Motor neuron (in vitro differentiated cells): ENCODE measurements at regions not wholly inside any gene's neighbourhood (a gene's known extent, or its start where the extent isn't known, plus 50 kb on each side); places are given as distances from the start of the nearest gene placed in this dataset.

Source experiments
- ATAC-seq, 8 experiments: fragments of 200-7000 bp; cut with Tn5 transposase; replicated peaks in 6 of 8; 2 replicates each; pipeline ENCODE4 v1.8.0; 2021; ENCODE audit warnings: mild to moderate bottlenecking in 8 of 8, moderate library complexity in 8 of 8
- H3K27ac ChIP-seq, 2 donors: fragments of 250-450 bp; sonication (Bioruptor Pico); 2 replicates each; pipeline ENCODE4 v1.9.0; 2021; ENCODE audit warnings: antibody characterized with exemption in 2 of 2, mild to moderate bottlenecking in 2 of 2, moderate library complexity in 1 of 2
- H3K4me1 ChIP-seq, 2 donors: fragments of 250-450 bp; sonication (Bioruptor Pico); replicated peaks in 1 of 2; 2 replicates each; pipeline ENCODE4 v1.6.1; 2021; ENCODE audit warnings: antibody characterized with exemption in 2 of 2, mild to moderate bottlenecking in 2 of 2, moderate library complexity in 1 of 2
- H3K4me3 ChIP-seq, 5 donors: fragments of 250-450 bp; sonication (Bioruptor Pico); 2 replicates each; pipeline ENCODE4 v1.9.0; 2021; ENCODE audit warnings: antibody characterized with exemption in 5 of 5, mild to moderate bottlenecking in 5 of 5, moderate library complexity in 4 of 5
- WGBS, 10 experiments: fragments of 450-650 bp; shearing (Covaris generic); methylation state at CpG; one replicate each; pipeline ENCODE4 v1.0.0; 2022; 5-methylcytosine and 5-hydroxymethylcytosine counted together
- in situ Hi-C, 9 experiments: fragments of 400-800 bp; cut with MboI; loops; one replicate each; pipeline ENCODE4 v1.15.0; 2021; ENCODE audit warnings: low sequenced_read_pairs in 9 of 9, low pct_unique_long_range_greater_than_20kb in 2 of 9; ENCODE audit not compliant: unreplicated experiment in 9 of 9

DNA sequence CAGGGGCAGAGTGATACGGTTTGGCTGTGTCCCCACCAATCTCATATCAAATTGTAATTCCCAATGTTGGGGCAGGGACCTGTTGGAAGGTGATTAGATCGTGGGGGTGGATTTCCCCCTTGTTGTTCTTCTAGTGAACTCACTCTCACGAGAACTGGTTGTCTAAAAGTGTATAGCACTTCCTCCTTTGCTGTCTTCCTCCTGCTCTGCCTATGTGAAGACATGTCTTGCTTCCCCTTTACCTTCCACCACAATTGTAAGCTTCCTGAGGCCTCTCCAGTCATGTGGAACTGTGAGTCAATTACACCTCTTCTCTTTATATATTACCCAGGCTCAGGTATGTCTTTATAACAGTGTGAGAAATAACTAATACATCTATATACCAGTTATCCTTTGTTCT, 706.4 kb upstream of the KLHL1 start:
- no peak for ATAC-seq
- Histone ChIP-seq H3K27ac (no peak overlapping the region), H3K4me1 (no peaks in the 10 kb centered on the region), H3K4me3 (no peak overlapping the region)
- in situ Hi-C loops, result no loop called here
- WGBS, 10 experiments, result 0 to 100% (median 67%) methylated on average over 1 to 3 of the region's 3 CpGs; no CpG with 5 or more reads in 2 of the 10 experiments

DNA sequence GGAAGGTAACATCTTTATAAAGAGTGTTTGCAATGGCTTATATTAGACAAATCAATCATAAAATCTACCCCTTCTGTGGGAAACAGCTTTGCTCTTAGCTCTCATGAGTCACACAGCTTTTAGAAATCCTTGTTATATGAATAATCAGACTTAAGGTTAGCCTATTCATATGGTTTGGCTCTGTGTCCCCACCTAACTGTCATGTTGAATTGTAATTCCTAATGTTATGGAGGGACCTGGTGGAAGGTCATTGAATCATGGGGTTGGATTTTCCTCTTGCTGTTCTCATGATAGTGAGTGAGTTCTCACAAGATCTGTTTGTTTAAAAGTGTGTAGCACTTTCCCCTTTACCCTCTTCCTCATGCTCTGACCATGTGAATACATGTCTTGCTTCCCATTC, 704.2 kb upstream of the KLHL1 start:
- ATAC-seq, result no peak
- Histone ChIP-seq H3K27ac (no peak overlapping the region), H3K4me1 (no peaks in the 10 kb centered on the region), H3K4me3 (no peak overlapping the region)
- in situ Hi-C loops, result no loop called here

DNA sequence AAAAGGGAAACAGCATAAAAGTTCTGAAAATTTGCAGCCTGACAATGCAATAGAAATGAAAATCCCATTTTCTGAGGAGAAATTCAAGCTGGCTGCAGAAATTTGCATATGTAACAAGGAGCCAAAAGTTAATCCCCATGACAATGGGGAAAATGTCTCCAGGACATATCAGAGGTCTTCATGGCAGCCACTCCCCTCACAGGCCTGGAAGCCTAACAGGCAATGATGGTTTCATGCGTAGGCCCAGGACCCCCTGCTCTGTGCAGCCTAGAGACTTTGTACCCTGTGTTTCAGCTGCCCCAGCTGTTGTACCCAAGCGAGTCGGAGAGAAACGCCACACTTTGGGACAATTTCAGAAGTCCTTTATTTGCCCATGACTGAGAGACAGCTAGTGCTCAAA, 701.3 kb upstream of the KLHL1 start:
- WGBS, 10 experiments, result 16 to 90% (median 63%) methylated on average over 2 to 4 of the region's 4 CpGs; no CpG with 5 or more reads in 2 of the 10 experiments
- no peak overlapping the region for H3K4me3 ChIP-seq
- in situ Hi-C loops, result no loop called here
- H3K4me1 ChIP-seq, result no peaks in the 10 kb centered on the region
- ATAC-seq, result no peak
- no peak overlapping the region for H3K27ac ChIP-seq

DNA sequence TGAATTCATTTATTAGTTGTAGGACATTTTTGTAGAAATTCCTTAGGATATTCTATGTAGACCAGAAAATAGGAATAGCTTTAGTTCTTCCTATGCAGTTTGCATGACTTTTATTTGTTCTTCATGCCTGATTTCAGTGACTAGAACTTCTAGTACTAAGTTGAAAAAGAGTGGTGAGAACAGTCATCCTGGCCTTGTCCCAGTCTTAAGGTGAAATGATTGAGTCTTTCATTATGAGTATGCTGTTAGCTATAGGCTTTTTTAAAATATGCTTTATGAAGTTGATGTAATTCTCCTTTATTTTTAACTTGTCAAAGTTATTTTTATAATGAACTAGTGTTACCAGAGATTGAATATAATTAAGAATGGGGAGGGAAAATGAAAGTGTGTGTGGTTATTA, 690.1 kb upstream of the KLHL1 start:
- in situ Hi-C loops, result no loop called here
- no peak overlapping the region for H3K4me3 ChIP-seq
- no peak overlapping the region for H3K27ac ChIP-seq
- ATAC-seq, result no peak
- no peaks in the 10 kb centered on the region for H3K4me1 ChIP-seq

DNA sequence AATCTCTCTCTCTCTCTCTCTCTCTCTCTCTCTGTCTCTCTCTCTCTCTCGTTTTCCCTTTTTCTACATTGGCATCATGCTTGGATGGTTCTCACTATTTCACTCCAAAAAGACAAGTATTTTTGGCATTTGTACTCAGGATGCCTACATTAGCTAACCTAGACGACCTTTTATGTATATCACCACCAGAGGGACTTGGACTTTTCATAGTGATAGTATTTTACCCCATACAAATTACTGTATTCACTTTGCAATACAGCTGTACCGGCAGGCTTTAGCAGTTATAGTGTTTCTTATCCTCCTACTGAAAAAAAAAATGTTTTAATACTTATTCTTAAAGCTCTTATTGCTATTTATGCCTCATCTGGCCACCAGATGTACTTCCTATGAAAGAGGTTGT, 687.2 kb upstream of the KLHL1 start:
- 0 to 89% (median 50%) methylated on average over 1 to 3 of the region's 3 CpGs; no CpG with 5 or more reads in 1 of the 10 experiments for WGBS, 10 experiments
- no peaks in the 10 kb centered on the region for H3K4me1 ChIP-seq
- in situ Hi-C loops, result no loop called here
- H3K27ac ChIP-seq, result no peak overlapping the region
- H3K4me3 ChIP-seq, result no peak overlapping the region
- ATAC-seq, result no peak

DNA sequence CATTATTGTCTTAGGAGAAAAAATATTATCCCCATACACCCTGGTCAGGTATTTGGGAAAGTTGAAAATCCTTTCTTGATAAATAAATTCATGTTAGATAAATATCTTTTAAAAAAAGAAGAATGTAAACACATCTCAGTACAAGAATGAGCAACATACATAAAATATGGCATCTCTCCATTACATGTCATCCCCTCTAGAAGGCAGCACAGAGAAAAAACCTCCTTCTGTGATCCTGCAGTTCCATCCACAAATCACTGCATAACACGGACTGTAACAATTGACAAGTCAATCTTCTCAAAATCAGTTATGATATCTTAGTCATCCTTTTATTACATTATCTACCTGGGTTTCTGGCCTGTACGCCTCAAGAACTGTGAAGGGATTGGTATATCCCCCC, 683.9 kb upstream of the KLHL1 start:
- Histone ChIP-seq H3K27ac (no peak overlapping the region), H3K4me3 (no peak overlapping the region), H3K4me1 (peaks cover 3 to 6% of the 10 kb centered on the region in 2 donors)
- 0 to 100% (median 88%) methylated on average over 1 to 2 of the region's 2 CpGs; no CpG with 5 or more reads in 3 of the 10 experiments for WGBS, 10 experiments
- ATAC-seq, result peak in 1 of 8 experiments; percentile 26
- in situ Hi-C loops, result no loop called here

DNA sequence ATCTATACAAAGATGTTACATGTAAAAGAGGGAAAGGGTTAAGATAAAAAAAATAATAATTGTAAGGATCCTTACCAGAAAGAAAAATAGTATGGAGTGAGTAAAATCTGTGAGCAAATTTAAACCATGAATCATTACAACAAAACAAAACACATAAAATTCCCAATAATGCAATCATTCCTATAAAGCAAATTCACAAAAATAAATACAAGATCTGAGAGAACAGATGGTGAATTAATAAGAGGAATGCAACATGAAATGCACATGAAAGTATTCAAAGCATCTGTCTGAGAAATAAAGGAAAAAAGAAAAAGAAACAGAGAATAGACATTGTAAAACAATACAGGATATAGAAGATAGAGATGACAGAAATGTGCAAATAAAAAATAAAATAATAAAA, 681.5 kb upstream of the KLHL1 start:
- Histone ChIP-seq H3K27ac (no peak overlapping the region), H3K4me1 (peaks cover 7 to 20% of the 10 kb centered on the region in 2 donors), H3K4me3 (no peak overlapping the region)
- in situ Hi-C loops, result no loop called here
- no peak for ATAC-seq

DNA sequence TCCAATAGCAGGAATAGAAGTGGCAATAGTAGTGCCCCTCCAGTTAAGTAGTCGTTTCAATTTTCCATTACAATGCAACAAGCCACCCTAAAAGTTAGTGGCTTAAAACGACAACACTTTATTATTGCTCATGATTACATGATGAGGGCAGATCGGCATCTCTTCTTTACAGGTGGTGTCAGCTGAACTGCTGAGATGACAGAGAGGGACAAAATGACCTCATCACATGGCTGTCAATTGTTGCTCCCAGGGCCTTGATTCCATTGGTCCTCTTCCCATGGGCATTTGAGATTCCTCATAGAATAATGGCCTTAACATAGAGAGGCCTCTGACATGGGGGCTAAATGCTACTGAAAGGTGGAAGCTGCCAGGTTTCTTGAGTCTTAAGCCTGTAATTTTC, 679.8 kb upstream of the KLHL1 start:
- peak in 4 of 8 experiments; percentile 13 to 55 (median 20) for ATAC-seq
- in situ Hi-C loops, result no loop called here
- H3K27ac ChIP-seq, result no peak overlapping the region
- peak overlapping the region in 1 of 5 donors; percentile 13 for H3K4me3 ChIP-seq
- WGBS, 10 experiments, result 7 to 100% (median 67%) methylated on average over 1 to 3 of the region's 3 CpGs; no CpG with 5 or more reads in 4 of the 10 experiments
- H3K4me1 ChIP-seq, result peaks cover 17 to 32% of the 10 kb centered on the region in 2 donors

DNA sequence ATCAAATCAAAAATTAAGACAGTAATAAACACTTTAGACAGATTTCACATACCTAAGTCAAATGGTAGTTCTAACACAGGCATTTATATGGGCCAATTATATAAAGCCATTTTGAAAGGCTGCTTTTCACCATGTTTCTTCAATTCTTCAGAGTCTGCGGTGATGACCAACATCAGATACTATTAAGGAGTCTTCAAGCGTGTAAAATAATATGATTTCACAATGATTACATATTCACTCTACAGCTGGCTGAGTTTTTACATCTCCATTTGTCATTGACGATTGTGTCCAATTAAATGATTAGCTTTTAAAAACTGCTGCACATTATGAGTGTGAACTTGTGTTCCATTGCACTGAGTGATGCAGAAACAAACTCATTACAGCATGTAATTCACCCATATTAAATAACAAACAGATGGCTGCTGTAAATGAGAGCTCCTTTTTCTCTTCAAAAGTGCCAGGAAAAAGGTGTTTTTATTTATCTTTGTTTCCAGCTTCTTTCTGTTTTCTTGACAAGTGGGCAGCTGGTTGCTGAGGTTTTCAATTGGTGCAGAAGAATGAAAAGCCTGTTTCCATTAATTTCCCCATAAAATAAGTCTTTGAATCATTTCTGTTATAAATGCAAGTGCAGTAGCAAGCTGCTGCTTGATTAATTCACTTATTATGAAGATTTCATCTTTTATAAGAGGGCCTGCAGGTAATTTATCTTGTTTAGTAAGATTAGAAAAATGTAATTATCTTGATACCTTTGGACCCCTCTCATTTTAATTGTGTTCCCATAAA, 676.1 kb upstream of the KLHL1 start:
- peak overlapping the region in 1 of 2 donors; percentile 20 for H3K27ac ChIP-seq
- H3K4me3 ChIP-seq, result no peak overlapping the region
- peaks cover 17 to 35% of the 10 kb centered on the region in 2 donors for H3K4me1 ChIP-seq
- 0 to 60% (median 28%) methylated on average over 2 to 3 of the region's 3 CpGs; no CpG with 5 or more reads in 3 of the 10 experiments for WGBS, 10 experiments
- peak in 5 of 8 experiments; percentile 84 to 90 (median 86) for ATAC-seq
- in situ Hi-C loops, result no loop called here

DNA sequence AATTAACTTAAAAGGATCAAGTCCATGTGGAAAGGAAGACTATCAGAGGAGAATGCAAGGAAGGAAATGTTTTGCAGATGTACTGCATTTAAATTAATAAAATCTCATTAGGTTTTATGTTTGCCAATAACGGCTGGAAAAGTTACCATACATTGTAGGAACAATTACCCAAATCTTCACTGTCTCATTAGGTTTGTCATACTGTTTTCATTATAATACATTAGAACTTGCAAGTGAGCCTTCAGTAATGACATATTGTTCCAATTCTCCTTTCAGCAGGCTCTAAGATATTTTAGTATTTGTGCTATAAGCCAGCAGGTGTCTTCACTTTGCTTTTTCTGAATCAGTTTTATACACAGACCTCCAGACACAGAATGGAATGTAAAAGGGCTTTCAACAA, 661.6 kb upstream of the KLHL1 start:
- WGBS, 10 experiments, result 0 to 83% (median 11%) methylated on average over 1 of the region's 1 CpG; no CpG with 5 or more reads in 3 of the 10 experiments
- no peak for ATAC-seq
- H3K4me3 ChIP-seq, result no peak overlapping the region
- H3K4me1 ChIP-seq, result peaks cover 0 to 4% of the 10 kb centered on the region in 2 donors
- in situ Hi-C loops, result no loop called here
- H3K27ac ChIP-seq, result no peak overlapping the region

DNA sequence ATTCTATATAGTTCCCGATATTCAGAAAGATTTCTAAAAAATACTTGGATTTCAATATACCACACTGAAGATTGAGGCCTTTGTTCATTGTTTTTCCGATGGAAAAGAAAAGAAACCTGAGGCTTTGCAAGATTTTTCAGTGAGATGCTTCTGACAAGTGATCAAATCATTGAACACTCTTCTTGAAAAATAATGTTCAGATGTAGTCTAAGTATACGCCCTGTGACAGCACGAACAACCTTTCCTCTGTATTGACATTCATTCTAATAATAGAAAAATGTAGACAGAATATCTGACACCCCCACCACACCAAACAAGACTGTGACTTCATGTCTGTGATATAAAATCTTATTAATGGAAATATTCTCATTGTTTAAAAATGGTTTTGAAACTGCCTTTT, 650.7 kb upstream of the KLHL1 start:
- Histone ChIP-seq H3K4me1 (peaks cover 0 to 4% of the 10 kb centered on the region in 2 donors), H3K27ac (no peak overlapping the region), H3K4me3 (no peak overlapping the region)
- no peak for ATAC-seq
- in situ Hi-C loops, result no loop called here
- WGBS, 10 experiments, result 3 to 95% (median 76%) methylated on average over 2 to 4 of the region's 4 CpGs; no CpG with 5 or more reads in 1 of the 10 experiments

DNA sequence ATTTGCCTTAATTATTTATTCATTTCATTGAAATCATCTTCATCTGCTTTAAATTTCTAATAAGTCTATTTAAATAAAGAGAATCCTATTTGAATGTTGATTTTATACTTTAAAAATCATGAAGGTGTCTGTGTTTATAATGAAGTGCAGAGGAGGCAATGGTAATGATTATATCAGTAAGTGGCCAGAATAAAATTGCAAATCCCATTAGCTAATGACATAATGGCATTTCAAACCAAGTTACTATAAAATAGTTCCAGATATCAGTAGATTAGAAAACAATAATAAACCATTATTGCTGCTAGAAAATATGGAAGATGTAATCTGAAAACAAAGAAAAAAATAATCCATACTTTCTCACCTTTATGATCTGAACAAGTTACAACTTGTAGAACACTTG, 647.8 kb upstream of the KLHL1 start:
- Histone ChIP-seq H3K4me3 (no peak overlapping the region), H3K27ac (no peak overlapping the region), H3K4me1 (peaks cover 0 to 4% of the 10 kb centered on the region in 2 donors)
- in situ Hi-C loops, result no loop called here
- ATAC-seq, result no peak

DNA sequence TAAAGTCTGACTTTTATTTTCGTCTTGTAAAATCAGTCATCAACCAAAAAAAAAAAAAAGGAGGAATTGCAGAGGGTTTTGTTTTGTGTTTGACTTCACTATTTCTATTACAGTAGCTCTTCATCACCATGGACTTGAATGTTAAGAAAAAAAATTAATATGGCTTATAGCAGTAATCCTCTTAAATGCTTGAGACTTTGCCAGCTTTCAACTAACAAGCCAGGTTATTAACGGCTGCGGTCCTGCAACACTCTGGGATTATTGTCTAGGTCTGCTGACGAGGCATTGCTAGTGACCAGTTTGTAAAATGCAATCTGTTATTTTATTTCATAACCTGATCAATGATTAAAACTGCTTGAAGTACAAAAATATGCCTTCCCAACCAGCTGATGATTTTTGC, 647.2 kb upstream of the KLHL1 start:
- in situ Hi-C loops, result no loop called here
- Histone ChIP-seq H3K4me3 (no peak overlapping the region), H3K27ac (no peak overlapping the region), H3K4me1 (peaks cover 0 to 4% of the 10 kb centered on the region in 2 donors)
- no peak for ATAC-seq
- 0 to 100% (median 74%) methylated on average over 1 to 4 of the region's 4 CpGs for WGBS, 10 experiments

DNA sequence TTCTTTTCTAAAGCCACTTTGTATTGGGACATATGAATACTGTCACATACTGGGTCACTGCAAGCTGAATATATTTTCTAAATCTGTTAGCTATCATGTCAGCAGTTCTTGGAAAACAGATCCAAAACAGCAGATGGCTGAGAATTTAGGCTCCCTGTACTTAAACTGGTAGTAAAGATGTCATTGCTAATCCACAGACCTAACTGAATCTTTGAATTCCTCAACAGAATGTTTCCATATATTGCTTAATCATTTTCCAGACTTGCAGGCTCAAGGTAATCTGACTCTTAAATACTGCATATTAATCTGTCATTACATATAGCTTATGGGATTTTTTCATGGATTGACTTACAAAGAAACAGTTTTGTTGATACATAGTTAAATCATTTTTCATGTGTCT, 639.0 kb upstream of the KLHL1 start:
- no peak for ATAC-seq
- Histone ChIP-seq H3K4me3 (no peak overlapping the region), H3K4me1 (no peaks in the 10 kb centered on the region), H3K27ac (no peak overlapping the region)
- in situ Hi-C loops, result no loop called here
